Ovary (tissue), 3 donors: ENCODE measurements at regions not wholly inside any gene's neighbourhood (a gene's known extent, or its start where the extent isn't known, plus 50 kb on each side); places are given as distances from the start of the nearest gene placed in this dataset.

Experiments used
- EP300 ChIP-seq: sonication (generic); formaldehyde crosslinking; IDR thresholded peaks from one replicate; pipeline ENCODE4 v1.6.1; 2017; ENCODE audit warnings: antibody characterized with exemption
- POLR2A ChIP-seq: fragments of 450-650 bp; IDR thresholded peaks from one replicate; pipeline ENCODE4 v1.6.1; 2017; ENCODE audit warnings: antibody characterized with exemption, mild to moderate bottlenecking, moderate library complexity
- TF ChIP-seq, protein P1 (sequence below), 3 donors: fragments of 450-650 bp in 2 of 3; fragments of 200-600 bp in 1 of 3; IDR thresholded peaks; one replicate each; pipeline versions ENCODE4 v1.5.1 to v1.8.0; 2016 to 2022; ENCODE audit warnings: antibody characterized with exemption in 3 of 3, mild to moderate bottlenecking in 1 of 3
- donor health status: DM: no; HTN: no; CAD: no.

DNA sequence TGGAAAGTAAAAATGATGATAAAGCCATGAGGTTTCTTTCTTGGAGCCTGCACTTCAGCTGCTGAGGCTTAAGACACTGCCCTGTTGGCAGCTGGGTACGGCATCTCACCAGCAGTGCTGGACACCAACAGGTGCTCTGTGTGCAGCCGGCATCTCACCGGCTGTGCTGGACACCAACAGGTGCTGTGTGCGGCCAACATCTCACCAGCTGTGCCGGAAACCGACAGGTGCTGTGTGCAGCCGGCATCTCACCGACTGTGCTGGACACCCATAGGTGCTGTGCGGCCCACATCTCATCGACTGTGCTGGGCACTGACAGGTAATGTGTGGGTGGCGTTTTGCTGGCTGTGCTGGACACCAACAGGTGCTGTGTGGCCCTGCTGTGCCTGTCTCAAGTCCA is 190.8 kb downstream of the TMEM18 start:
- TF ChIP-seq, protein P1, sequence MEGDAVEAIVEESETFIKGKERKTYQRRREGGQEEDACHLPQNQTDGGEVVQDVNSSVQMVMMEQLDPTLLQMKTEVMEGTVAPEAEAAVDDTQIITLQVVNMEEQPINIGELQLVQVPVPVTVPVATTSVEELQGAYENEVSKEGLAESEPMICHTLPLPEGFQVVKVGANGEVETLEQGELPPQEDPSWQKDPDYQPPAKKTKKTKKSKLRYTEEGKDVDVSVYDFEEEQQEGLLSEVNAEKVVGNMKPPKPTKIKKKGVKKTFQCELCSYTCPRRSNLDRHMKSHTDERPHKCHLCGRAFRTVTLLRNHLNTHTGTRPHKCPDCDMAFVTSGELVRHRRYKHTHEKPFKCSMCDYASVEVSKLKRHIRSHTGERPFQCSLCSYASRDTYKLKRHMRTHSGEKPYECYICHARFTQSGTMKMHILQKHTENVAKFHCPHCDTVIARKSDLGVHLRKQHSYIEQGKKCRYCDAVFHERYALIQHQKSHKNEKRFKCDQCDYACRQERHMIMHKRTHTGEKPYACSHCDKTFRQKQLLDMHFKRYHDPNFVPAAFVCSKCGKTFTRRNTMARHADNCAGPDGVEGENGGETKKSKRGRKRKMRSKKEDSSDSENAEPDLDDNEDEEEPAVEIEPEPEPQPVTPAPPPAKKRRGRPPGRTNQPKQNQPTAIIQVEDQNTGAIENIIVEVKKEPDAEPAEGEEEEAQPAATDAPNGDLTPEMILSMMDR (IDR thresholded peaks at IDR 0.05): no peak
- TF ChIP-seq POLR2A: no peak
- TF ChIP-seq EP300: no peak
